ENCODE measurements at regions not wholly inside any gene's neighbourhood (a gene's known extent, or its start where the extent isn't known, plus 50 kb on each side); places are given as distances from the start of the nearest gene placed in this dataset.

GRCh38 chr12:63052696-63053095 is 98.3 kb downstream of the AVPR1A start:
- TF ChIP-seq, protein P1, sequence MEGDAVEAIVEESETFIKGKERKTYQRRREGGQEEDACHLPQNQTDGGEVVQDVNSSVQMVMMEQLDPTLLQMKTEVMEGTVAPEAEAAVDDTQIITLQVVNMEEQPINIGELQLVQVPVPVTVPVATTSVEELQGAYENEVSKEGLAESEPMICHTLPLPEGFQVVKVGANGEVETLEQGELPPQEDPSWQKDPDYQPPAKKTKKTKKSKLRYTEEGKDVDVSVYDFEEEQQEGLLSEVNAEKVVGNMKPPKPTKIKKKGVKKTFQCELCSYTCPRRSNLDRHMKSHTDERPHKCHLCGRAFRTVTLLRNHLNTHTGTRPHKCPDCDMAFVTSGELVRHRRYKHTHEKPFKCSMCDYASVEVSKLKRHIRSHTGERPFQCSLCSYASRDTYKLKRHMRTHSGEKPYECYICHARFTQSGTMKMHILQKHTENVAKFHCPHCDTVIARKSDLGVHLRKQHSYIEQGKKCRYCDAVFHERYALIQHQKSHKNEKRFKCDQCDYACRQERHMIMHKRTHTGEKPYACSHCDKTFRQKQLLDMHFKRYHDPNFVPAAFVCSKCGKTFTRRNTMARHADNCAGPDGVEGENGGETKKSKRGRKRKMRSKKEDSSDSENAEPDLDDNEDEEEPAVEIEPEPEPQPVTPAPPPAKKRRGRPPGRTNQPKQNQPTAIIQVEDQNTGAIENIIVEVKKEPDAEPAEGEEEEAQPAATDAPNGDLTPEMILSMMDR (IDR thresholded peaks at IDR 0.05) = no peak
- TF ChIP-seq POLR2A (IDR thresholded peaks at IDR 0.05) = no peak

Data from esophagus squamous epithelium (tissue), 4 donors.